GM12878 (cell line): ENCODE measurements at regions not wholly inside any gene's neighbourhood (a gene's known extent, or its start where the extent isn't known, plus 50 kb on each side); places are given as distances from the start of the nearest gene placed in this dataset.

Experiments used
- CEBPB ChIP-seq, 2 experiments: fragments of 150-350 bp in 1 of 2; IDR thresholded peaks; 2 replicates each; pipeline ENCODE4 v1.6.1; 2012 to 2014; ENCODE audit warnings: low read depth in 2 of 2, low read length in 2 of 2, borderline replicate concordance in 1 of 2, inconsistent platforms in 1 of 2
- POLR2A ChIP-seq: IDR thresholded peaks from 2 replicates; pipeline ENCODE4 v1.6.1; 2011; ENCODE audit warnings: low read depth, mild to moderate bottlenecking, low read length
- ZNF207 ChIP-seq: fragments of 450-650 bp; IDR thresholded peaks from 2 replicates; pipeline ENCODE4 v1.6.1; 2014; ENCODE audit warnings: antibody characterized with exemption, mild to moderate bottlenecking, borderline replicate concordance
- TF ChIP-seq, protein P1 (sequence below): IDR thresholded peaks from 2 replicates; pipeline ENCODE4 v1.6.1; 2011; ENCODE audit warnings: low read depth, mild to moderate bottlenecking, low read length, moderate library complexity, borderline replicate concordance; ENCODE audit errors: extremely low read depth

DNA sequence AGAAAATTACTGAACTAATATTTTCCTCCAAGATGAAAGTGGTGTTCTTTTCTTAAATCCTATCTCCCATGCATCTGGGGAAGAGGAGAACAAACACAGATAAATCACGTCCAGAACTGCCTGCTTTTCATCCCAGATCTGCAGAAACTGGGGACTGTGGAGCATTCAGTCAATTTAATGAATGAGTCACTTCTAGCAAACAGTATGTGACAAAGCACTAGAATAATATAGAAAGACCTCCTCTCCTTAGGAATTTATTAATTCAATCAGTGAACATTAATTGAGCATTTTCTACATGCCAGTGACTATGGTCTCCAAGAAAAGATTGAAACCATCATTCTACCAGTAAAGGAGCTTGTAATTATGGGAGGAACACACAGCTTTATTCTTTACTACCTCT is 693.4 kb upstream of the ID2 start:
- TF ChIP-seq, protein P1, sequence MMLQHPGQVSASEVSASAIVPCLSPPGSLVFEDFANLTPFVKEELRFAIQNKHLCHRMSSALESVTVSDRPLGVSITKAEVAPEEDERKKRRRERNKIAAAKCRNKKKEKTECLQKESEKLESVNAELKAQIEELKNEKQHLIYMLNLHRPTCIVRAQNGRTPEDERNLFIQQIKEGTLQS = no peak
- TF ChIP-seq POLR2A = no peak
- no peak for TF ChIP-seq CEBPB (IDR thresholded peaks at IDR 0.05; ENCODE audit: borderline replicate concordance in 1 of 2, low read depth in 2 of 2, low read length in 2 of 2)
- no peak for TF ChIP-seq ZNF207
